Activated CD4-positive, alpha-beta T cell treated with anti-CD3 and anti-CD28 coated beads, Interleukin-2, amount 10 ng/mL, durations not matched to agents 24 days and 14 days (primary cell): ENCODE measurements at regions not wholly inside any gene's neighbourhood (a gene's known extent, or its start where the extent isn't known, plus 50 kb on each side); places are given as distances from the start of the nearest gene placed in this dataset.
"Not testable (repeated sequence)": the region's sequence is repeated elsewhere in the genome, so short reads cannot be mapped to it uniquely, and the experiment has no call there.

ENCODE experiments used
- DNase-seq: peaks from one replicate; pipeline ENCODE4 v3.0.0; 2022
- H3K27ac Mint-ChIP-seq: one replicate; pipeline ENCODE4 v1.8.0; 2022; ENCODE audit warnings: mild to moderate bottlenecking, mixed read lengths
- H3K27me3 Mint-ChIP-seq: one replicate; pipeline ENCODE4 v1.8.0; 2022; ENCODE audit warnings: mixed read lengths
- H3K36me3 Mint-ChIP-seq: one replicate; pipeline ENCODE4 v1.8.0; 2022; ENCODE audit warnings: low read depth, mild to moderate bottlenecking, mixed read lengths
- H3K4me1 Mint-ChIP-seq: one replicate; pipeline ENCODE4 v1.8.0; 2021; ENCODE audit warnings: mixed read lengths
- H3K4me3 Mint-ChIP-seq: one replicate; pipeline ENCODE4 v1.8.0; 2022; ENCODE audit warnings: mild to moderate bottlenecking, moderate library complexity, mixed read lengths
- H3K9me3 Mint-ChIP-seq: one replicate; pipeline ENCODE4 v1.8.0; 2021; ENCODE audit warnings: mixed read lengths
- intact Hi-C: fragments of 100-400 bp; cut with micrococcal nuclease; formaldehyde crosslinking; loops from one replicate; pipeline ENCODE4 v1.15.1; 2023

- no peak overlapping the region for H3K27ac Mint-ChIP-seq
- H3K4me1 Mint-ChIP-seq = peaks cover 2% of the 10 kb centered on the region
- H3K4me3 Mint-ChIP-seq = no peak overlapping the region
- H3K27me3 Mint-ChIP-seq = no peaks in the 10 kb centered on the region
- intact Hi-C loops = no loop called here
- H3K36me3 Mint-ChIP-seq = no peaks in the 10 kb centered on the region
- no peaks in the 10 kb centered on the region for H3K9me3 Mint-ChIP-seq
- DNase-seq = no peak
These were observed 490.7 kb downstream of the TYW1 start for GRCh38 chr7:67487316-67487715.

GRCh38 chr7:67489881-67490280, 493.2 kb downstream of the TYW1 start:
- Mint-ChIP-seq H3K27me3 (no peaks in the 10 kb centered on the region), H3K36me3 (no peaks in the 10 kb centered on the region), H3K27ac (no peak overlapping the region), H3K4me3 (no peak overlapping the region), H3K9me3 (peaks cover 3% of the 10 kb centered on the region), H3K4me1 (no peaks in the 10 kb centered on the region)
- intact Hi-C loops = no loop called here
- no peak for DNase-seq

GRCh38 chr7:67493366-67493765, 496.7 kb downstream of the TYW1 start:
- DNase-seq = no peak
- Mint-ChIP-seq H3K9me3 (peaks cover 11% of the 10 kb centered on the region), H3K4me1 (no peaks in the 10 kb centered on the region), H3K27ac (no peak overlapping the region), H3K36me3 (no peaks in the 10 kb centered on the region), H3K4me3 (no peak overlapping the region), H3K27me3 (no peaks in the 10 kb centered on the region)
- intact Hi-C loops = no loop called here

GRCh38 chr7:67496589-67496988, 500.0 kb downstream of the TYW1 start:
- intact Hi-C loops = no loop called here
- DNase-seq = no peak
- H3K9me3 Mint-ChIP-seq = peaks cover 17% of the 10 kb centered on the region
- no peak overlapping the region for H3K4me3 Mint-ChIP-seq
- H3K27ac Mint-ChIP-seq = no peak overlapping the region
- H3K27me3 Mint-ChIP-seq = no peaks in the 10 kb centered on the region
- no peaks in the 10 kb centered on the region for H3K4me1 Mint-ChIP-seq
- no peaks in the 10 kb centered on the region for H3K36me3 Mint-ChIP-seq

DNA sequence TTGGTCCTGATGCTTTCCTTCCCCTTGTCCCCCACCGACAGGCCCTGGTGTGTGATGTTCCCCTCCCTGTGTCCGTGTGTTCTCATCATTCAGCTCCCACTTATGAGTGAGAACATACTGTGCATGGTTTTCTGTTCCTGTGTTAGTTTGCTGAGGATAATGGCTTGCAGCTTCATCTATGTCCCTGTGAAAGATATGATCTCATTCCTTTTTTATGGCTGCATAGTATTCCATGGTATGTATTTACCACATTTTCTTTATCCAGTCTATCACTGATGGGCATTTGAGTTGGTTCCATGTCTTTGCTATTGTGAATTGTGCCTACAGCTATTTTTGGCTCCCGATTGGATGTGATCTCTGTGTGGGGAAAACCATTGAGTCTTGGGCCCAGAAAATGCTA, 501.3 kb downstream of the TYW1 start:
- DNase-seq, H3K4me1 Mint-ChIP-seq, H3K4me3 Mint-ChIP-seq, H3K27ac Mint-ChIP-seq, intact Hi-C loops, H3K27me3 Mint-ChIP-seq, H3K36me3 Mint-ChIP-seq: not testable (repeated sequence)
- peaks cover 17% of the 10 kb centered on the region for H3K9me3 Mint-ChIP-seq

DNA sequence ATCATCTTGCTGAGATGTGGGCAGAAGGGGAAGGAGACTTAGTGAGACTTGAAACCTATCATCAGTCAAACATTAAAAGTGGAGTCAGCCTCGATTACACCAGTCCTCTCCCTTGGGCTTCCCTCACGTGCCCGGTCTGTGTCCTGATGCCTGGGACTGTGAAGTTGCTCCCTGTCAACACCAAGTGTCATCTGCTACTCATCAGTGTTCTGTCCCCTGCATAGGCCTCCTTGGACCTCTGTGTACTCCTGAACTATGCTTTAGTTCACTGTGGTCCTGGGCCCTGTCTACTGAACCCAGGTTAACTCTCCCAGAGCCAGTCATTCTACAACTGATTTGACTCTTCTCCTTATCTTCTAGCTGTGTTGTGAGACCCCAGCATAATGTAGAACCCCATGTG, 506.3 kb downstream of the TYW1 start:
- no peaks in the 10 kb centered on the region for H3K27me3 Mint-ChIP-seq
- DNase-seq = no peak
- no peaks in the 10 kb centered on the region for H3K4me1 Mint-ChIP-seq
- no peak overlapping the region for H3K27ac Mint-ChIP-seq
- intact Hi-C loops = no loop called here
- no peak overlapping the region for H3K4me3 Mint-ChIP-seq
- peaks cover 9% of the 10 kb centered on the region for H3K9me3 Mint-ChIP-seq
- H3K36me3 Mint-ChIP-seq = no peaks in the 10 kb centered on the region

DNA sequence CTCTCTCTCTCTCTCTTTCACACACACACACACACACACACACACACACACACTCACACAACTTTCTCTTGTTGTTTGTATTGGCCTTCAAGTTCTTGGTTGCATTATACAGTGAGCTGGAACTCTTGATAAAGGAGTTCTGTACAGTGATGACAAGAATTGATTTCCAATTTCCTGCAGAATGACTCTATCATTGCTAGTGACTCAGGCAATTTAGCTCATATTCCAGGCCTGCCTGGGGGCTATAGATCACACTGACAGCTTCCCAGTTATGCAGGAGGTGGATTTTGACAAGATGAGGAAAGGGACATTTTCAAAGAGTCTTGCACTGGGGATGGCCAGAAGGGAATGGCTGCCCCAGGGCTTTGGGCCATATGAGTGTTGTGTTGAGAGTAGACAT, 508.8 kb downstream of the TYW1 start:
- Mint-ChIP-seq H3K9me3 (peaks cover 3% of the 10 kb centered on the region), H3K36me3 (no peaks in the 10 kb centered on the region), H3K4me1 (no peaks in the 10 kb centered on the region), H3K27ac (no peak overlapping the region), H3K27me3 (no peaks in the 10 kb centered on the region), H3K4me3 (no peak overlapping the region)
- no peak for DNase-seq
- intact Hi-C loops = no loop called here

DNA sequence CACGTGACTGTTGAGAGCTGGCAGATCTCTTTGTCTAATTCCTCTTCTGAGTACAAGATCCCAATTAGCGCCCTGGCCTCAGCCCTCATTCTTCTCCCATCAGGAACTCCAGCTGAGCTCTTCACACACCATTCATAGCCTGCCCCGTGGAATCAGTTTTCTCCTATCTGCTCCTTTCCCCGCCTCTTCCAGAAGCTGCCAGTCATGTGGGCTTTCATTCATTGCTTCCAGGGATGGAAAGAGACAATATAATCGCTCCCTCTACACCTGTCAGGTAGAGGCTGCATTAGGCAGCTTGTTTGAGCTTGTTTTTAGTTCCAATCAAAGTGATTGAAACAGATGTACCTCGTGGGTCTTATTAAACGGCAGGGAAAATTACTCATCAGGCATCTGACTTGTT, 515.8 kb downstream of the TYW1 start:
- no peaks in the 10 kb centered on the region for H3K36me3 Mint-ChIP-seq
- intact Hi-C loops = no loop called here
- no peaks in the 10 kb centered on the region for H3K4me1 Mint-ChIP-seq
- no peak for DNase-seq
- H3K27ac Mint-ChIP-seq = no peak overlapping the region
- H3K9me3 Mint-ChIP-seq = no peaks in the 10 kb centered on the region
- H3K4me3 Mint-ChIP-seq = no peak overlapping the region
- no peaks in the 10 kb centered on the region for H3K27me3 Mint-ChIP-seq

GRCh38 chr7:67518580-67518979, 521.9 kb downstream of the TYW1 start:
- intact Hi-C loops = no loop called here
- Mint-ChIP-seq H3K36me3 (no peaks in the 10 kb centered on the region), H3K4me1 (no peaks in the 10 kb centered on the region), H3K27ac (no peak overlapping the region), H3K9me3 (peaks cover 8% of the 10 kb centered on the region), H3K4me3 (no peak overlapping the region), H3K27me3 (no peaks in the 10 kb centered on the region)
- no peak for DNase-seq

- DNase-seq = no peak
- H3K4me1 Mint-ChIP-seq = no peaks in the 10 kb centered on the region
- intact Hi-C loops = no loop called here
- no peak overlapping the region for H3K4me3 Mint-ChIP-seq
- H3K27ac Mint-ChIP-seq = no peak overlapping the region
- H3K27me3 Mint-ChIP-seq = no peaks in the 10 kb centered on the region
- H3K9me3 Mint-ChIP-seq = peaks cover 8% of the 10 kb centered on the region
- H3K36me3 Mint-ChIP-seq = no peaks in the 10 kb centered on the region
These were observed 522.5 kb downstream of the TYW1 start for GRCh38 chr7:67519171-67519570.

GRCh38 chr7:67522504-67522903, 525.9 kb downstream of the TYW1 start:
- H3K36me3 Mint-ChIP-seq = no peaks in the 10 kb centered on the region
- peaks cover 15% of the 10 kb centered on the region for H3K9me3 Mint-ChIP-seq
- intact Hi-C loops = no loop called here
- no peak for DNase-seq
- no peaks in the 10 kb centered on the region for H3K4me1 Mint-ChIP-seq
- no peak overlapping the region for H3K4me3 Mint-ChIP-seq
- H3K27ac Mint-ChIP-seq = no peak overlapping the region
- no peaks in the 10 kb centered on the region for H3K27me3 Mint-ChIP-seq

- H3K4me1 Mint-ChIP-seq = no peaks in the 10 kb centered on the region
These were observed 527.1 kb downstream of the TYW1 start for GRCh38 chr7:67523713-67524112.

GRCh38 chr7:67525588-67525987, 529.0 kb downstream of the TYW1 start:
- no peak overlapping the region for H3K4me3 Mint-ChIP-seq
- H3K4me1 Mint-ChIP-seq = no peaks in the 10 kb centered on the region
- no peaks in the 10 kb centered on the region for H3K27me3 Mint-ChIP-seq
- intact Hi-C loops = no loop called here
- no peaks in the 10 kb centered on the region for H3K36me3 Mint-ChIP-seq
- DNase-seq = no peak
- H3K9me3 Mint-ChIP-seq = peaks cover 18% of the 10 kb centered on the region
- H3K27ac Mint-ChIP-seq = no peak overlapping the region

More at GRCh38 chr7:67523713-67524112, 527.1 kb downstream of the TYW1 start:
- Mint-ChIP-seq H3K4me3 (no peak overlapping the region), H3K27ac (no peak overlapping the region), H3K9me3 (peaks cover 20% of the 10 kb centered on the region), H3K27me3 (no peaks in the 10 kb centered on the region), H3K36me3 (no peaks in the 10 kb centered on the region)
- no peak for DNase-seq
- intact Hi-C loops = no loop called here

DNA sequence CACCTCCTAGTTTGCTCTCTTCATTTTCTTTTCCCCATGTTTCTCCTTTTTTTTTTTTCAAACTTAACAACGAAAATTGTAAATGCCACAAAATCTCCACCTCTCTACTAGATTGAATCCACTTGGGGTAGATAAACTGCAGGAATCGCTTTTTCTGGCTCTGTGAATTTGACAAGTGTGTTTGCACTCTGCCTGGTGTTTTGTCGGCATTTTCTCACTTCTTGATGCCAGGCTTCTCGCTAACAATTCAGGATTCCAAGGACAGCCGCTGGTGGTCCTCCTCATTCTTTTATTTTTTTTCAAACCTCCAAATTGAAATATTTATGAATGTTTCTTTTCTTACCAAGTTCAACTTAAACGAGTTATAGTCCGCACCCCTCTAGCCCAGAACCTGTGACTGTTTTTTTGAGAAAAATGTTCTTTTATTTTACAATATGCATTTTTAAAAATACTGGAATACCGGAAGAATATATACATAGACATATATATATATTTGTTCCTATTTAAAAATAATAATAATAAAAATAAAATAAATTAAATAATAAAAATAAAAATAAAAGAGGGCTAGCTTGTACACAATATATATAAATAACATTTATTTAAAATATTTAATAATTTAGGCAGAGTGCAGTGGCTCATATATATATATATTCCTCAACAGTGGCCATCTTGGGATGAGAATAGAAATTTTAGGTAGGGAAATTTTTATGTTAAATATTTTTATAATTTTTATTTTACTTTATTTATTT, 538.8 kb downstream of the TYW1 start:
- DNase-seq = no peak
- Mint-ChIP-seq H3K9me3 (peaks cover 12% of the 10 kb centered on the region), H3K4me1 (no peaks in the 10 kb centered on the region), H3K4me3 (no peak overlapping the region), H3K27me3 (no peaks in the 10 kb centered on the region), H3K27ac (no peak overlapping the region), H3K36me3 (no peaks in the 10 kb centered on the region)
- intact Hi-C loops = no loop called here

DNA sequence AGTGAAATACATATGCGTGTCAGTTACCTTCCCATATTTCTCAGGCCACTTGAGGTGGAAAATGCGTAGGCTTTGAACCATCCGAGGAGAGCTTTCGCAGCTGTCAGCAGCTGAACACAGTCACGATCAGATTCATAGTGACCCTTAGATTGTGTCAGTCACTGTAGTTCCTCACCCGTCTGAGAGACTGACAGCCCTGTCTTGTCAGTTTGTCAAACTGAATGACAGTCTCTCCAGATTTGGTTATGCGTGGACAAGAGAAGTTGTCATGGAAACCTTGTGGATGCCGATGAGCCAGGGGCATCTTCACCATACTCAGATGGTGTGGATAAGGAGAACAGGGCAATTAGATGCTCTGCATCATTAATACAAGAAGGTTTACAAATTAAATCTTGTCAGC, 546.3 kb downstream of the TYW1 start:
- H3K27ac Mint-ChIP-seq = no peak overlapping the region
- H3K9me3 Mint-ChIP-seq = peaks cover 5% of the 10 kb centered on the region
- H3K27me3 Mint-ChIP-seq = no peaks in the 10 kb centered on the region
- no peaks in the 10 kb centered on the region for H3K4me1 Mint-ChIP-seq
- H3K4me3 Mint-ChIP-seq = no peak overlapping the region
- DNase-seq = no peak
- intact Hi-C loops = no loop called here
- H3K36me3 Mint-ChIP-seq = no peaks in the 10 kb centered on the region
